ENCODE measurements at regions not wholly inside any gene's neighbourhood (a gene's known extent, or its start where the extent isn't known, plus 50 kb on each side); places are given as distances from the start of the nearest gene placed in this dataset.

DNA sequence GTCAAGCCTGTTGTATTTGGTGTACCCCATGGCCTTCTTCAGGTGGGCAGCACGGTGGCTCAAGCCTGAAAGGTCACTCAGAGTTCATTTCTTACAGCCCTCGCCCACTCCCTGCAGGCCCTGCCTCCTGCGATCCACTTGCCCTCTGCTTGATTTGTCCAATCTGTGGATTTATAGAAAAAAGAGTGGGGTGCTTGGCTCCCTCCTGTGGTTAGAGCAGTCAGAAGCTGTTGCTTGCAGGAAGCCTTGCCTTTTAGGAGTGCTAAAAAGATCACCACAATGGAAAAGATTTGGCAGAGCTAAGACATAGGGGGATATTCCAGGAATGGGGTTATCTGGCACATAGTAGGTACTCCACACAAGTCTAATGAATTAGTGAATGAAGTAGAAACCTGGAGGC lies 108.0 kb upstream of the TRABD2B start:
- no peak for DNase-seq (ENCODE audit: low read depth)
- no peak overlapping the region for H3K4me3 ChIP-seq (ENCODE audit: low read depth, low read length)
- TF ChIP-seq, protein P1, sequence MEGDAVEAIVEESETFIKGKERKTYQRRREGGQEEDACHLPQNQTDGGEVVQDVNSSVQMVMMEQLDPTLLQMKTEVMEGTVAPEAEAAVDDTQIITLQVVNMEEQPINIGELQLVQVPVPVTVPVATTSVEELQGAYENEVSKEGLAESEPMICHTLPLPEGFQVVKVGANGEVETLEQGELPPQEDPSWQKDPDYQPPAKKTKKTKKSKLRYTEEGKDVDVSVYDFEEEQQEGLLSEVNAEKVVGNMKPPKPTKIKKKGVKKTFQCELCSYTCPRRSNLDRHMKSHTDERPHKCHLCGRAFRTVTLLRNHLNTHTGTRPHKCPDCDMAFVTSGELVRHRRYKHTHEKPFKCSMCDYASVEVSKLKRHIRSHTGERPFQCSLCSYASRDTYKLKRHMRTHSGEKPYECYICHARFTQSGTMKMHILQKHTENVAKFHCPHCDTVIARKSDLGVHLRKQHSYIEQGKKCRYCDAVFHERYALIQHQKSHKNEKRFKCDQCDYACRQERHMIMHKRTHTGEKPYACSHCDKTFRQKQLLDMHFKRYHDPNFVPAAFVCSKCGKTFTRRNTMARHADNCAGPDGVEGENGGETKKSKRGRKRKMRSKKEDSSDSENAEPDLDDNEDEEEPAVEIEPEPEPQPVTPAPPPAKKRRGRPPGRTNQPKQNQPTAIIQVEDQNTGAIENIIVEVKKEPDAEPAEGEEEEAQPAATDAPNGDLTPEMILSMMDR (IDR thresholded peaks at IDR 0.05; ENCODE audit: low read depth, low read length, missing control alignments), result no peak

DNA sequence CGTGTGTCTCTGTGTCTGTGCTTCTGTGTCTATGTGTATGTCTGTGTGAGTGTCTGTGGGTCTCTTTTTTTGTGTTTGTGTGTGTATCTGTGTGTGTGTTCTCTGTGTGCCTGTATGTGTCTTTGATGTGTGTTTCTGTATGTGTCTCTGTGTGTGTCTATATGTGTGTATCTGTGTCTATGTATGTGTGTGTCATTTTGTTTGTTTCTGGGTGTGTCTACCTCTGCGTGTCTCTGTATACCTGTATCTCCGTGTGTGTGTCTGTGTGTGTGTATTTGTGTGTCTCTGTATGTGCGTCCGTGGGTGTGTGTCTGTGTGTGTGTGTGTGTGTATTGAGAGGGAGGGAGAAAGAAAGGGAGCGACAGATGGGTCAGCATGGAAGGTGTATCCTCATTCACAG lies 106.3 kb upstream of the TRABD2B start:
- no peak overlapping the region for H3K4me3 ChIP-seq (ENCODE audit: low read depth, low read length)
- no peak for DNase-seq (ENCODE audit: low read depth)
- TF ChIP-seq, protein P1 (IDR thresholded peaks at IDR 0.05; ENCODE audit: low read depth, low read length, missing control alignments), result no peak

DNA sequence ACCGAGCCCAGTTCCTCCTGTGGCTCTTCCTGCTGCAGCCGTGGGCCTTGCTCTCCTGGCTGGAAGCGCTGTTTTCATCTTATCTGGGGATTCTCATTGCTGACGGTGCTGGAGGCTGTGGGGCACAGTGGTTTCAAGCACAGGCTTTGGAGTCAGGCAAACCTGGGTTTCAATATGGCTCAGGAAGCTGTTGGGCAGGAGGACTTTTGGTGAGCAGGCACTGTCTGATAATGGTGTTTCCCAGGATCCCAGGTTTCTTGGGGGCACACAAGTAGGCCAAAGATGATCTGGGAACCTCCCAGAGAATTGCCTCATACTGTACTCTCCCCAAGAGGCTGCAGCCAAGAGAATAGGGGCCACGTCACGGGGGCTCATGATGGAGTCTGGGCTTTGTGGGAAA lies 105.6 kb upstream of the TRABD2B start:
- H3K4me3 ChIP-seq (ENCODE audit: low read depth, low read length), result no peak overlapping the region
- no peak for DNase-seq (ENCODE audit: low read depth)
- TF ChIP-seq, protein P1 (IDR thresholded peaks at IDR 0.05; ENCODE audit: low read depth, low read length, missing control alignments), result no peak

- TF ChIP-seq, protein P1 (IDR thresholded peaks at IDR 0.05; ENCODE audit: low read depth, low read length, missing control alignments), result no peak
- no peak overlapping the region for H3K4me3 ChIP-seq (ENCODE audit: low read depth, low read length)
- DNase-seq (ENCODE audit: low read depth), result no peak
Observed at GRCh38 chr1:48099072-48099773, 102.0 kb upstream of the TRABD2B start.

DNA sequence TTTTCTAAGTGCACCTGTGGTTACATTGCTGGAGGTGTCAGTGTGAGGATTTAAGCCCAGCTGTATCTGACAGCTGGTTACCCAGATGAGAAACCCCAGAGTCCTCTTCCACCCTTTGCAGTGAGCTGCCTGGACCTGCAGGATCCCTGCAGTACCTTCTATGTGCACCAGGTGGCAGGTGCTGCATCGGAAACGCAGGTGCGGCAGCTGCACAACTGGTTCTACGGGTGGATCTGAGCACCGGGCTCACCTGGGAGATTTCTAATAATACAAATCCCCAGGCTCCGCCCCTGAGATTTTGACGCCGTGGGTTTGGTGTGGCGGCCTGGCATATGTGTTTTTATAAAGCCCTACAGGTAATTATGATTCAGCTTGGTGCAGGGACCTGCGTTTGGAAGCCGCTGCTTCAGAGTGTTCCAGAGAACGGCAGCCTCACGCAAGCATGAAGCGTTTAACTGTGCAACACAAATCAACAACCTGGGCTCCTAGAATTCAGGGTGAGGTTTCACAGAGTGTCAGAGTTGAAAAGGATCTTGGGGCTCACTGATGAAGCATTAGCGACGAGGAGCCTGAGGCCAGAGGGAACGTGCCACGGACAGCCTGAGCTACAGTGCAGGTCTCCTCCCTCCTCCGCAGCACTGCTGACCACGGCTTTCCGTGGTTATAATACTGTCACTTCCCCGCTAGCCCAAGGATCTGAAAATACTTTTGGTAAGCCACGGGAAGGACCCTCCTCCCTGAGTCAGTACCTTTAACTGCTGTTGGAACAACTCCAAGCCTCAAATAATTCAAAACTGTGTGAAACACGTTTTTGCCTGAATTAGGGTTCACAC lies 96.7 kb upstream of the TRABD2B start:
- TF ChIP-seq, protein P1 (IDR thresholded peaks at IDR 0.05; ENCODE audit: low read depth, low read length, missing control alignments), result peak; percentile 93
- no peak overlapping the region for H3K4me3 ChIP-seq (ENCODE audit: low read depth, low read length)
- DNase-seq (ENCODE audit: low read depth), result peak; percentile 22

- TF ChIP-seq, protein P1 (IDR thresholded peaks at IDR 0.05; ENCODE audit: low read depth, low read length, missing control alignments), result no peak
- DNase-seq (ENCODE audit: low read depth), result no peak
- no peak overlapping the region for H3K4me3 ChIP-seq (ENCODE audit: low read depth, low read length)
Observed at GRCh38 chr1:48093147-48093546, 96.0 kb upstream of the TRABD2B start.
